ENCODE measurements at regions not wholly inside any gene's neighbourhood (a gene's known extent, or its start where the extent isn't known, plus 50 kb on each side); places are given as distances from the start of the nearest gene placed in this dataset.

GRCh38 chr13:73741111-73741510, 393.1 kb downstream of the KLF12 start:
- TF ChIP-seq POLR2AphosphoS5 (IDR thresholded peaks at IDR 0.05; ENCODE audit: borderline replicate concordance, low read depth, low read length), result no peak
- no peak for TF ChIP-seq EZH2 (IDR thresholded peaks at IDR 0.05)
- no peak for TF ChIP-seq FOXP2 (optimal IDR thresholded peaks at IDR 0.05; ENCODE audit: control extremely low read depth, extremely low read length, insufficient read depth)

Data from SK-N-MC (cell line).